SU-DHL-6 (cell line): ENCODE measurements at regions not wholly inside any gene's neighbourhood (a gene's known extent, or its start where the extent isn't known, plus 50 kb on each side); places are given as distances from the start of the nearest gene placed in this dataset.

Source experiments
- H2AFZ ChIP-seq: fragments of 200-600 bp; sonication (generic); 2 replicates; pipeline ENCODE4 v1.6.1; 2014; ENCODE audit warnings: low read depth, mild to moderate bottlenecking, moderate library complexity, mixed read lengths, antibody characterized with exemption, low read length; ENCODE audit not compliant: severe bottlenecking
- H3F3A ChIP-seq: fragments of 200-600 bp; shearing (Covaris generic); 2 replicates; pipeline ENCODE4 v1.6.0; 2016; ENCODE audit warnings: antibody characterized with exemption, mild to moderate bottlenecking; ENCODE audit not compliant: insufficient read depth
- H3K27ac ChIP-seq: fragments of 200-600 bp; sonication (generic); 2 replicates; pipeline ENCODE4 v1.5.1; 2016; ENCODE audit warnings: low read depth, mild to moderate bottlenecking, low read length, moderate library complexity, mixed read lengths
- H3K27me3 ChIP-seq: fragments of 200-600 bp; sonication (generic), shearing (Covaris generic); 2 replicates; pipeline ENCODE4 v1.6.0; 2014; ENCODE audit warnings: mild to moderate bottlenecking, low read length
- H3K36me3 ChIP-seq: fragments of 200-600 bp; sonication (generic); 2 replicates; pipeline ENCODE4 v1.6.1; 2014; ENCODE audit warnings: mild to moderate bottlenecking, low read length, mixed read lengths
- H3K4me2 ChIP-seq: fragments of 300-600, 200-600 bp; shearing (Covaris generic), sonication (generic); 2 replicates; pipeline ENCODE4 v1.6.0; 2014; ENCODE audit warnings: low read length, low read depth, mild to moderate bottlenecking; ENCODE audit not compliant: poor library complexity, severe bottlenecking
- H3K4me3 ChIP-seq: fragments of 200-600 bp; sonication (generic); 2 replicates; pipeline ENCODE4 v1.5.1; 2014; ENCODE audit warnings: antibody characterized with exemption, low read length, mild to moderate bottlenecking, mixed read lengths; ENCODE audit not compliant: insufficient read depth, poor library complexity, severe bottlenecking
- H3K79me2 ChIP-seq: fragments of 200-600 bp; sonication (generic); 2 replicates; pipeline ENCODE4 v1.6.1; 2014; ENCODE audit warnings: mild to moderate bottlenecking, low read length, moderate library complexity; ENCODE audit not compliant: insufficient read depth
- H3K9ac ChIP-seq: fragments of 200-600 bp; sonication (generic); 2 replicates; pipeline ENCODE4 v1.7.0; 2014; ENCODE audit warnings: mild to moderate bottlenecking, low read length
- H3K9me2 ChIP-seq: fragments of 200-600 bp; sonication (generic); replicated peaks from 2 replicates; pipeline ENCODE4 v1.6.1; 2014; ENCODE audit warnings: low read length; ENCODE audit not compliant: insufficient read depth
- H3K9me3 ChIP-seq: fragments of 200-600 bp; sonication (generic); 2 replicates; pipeline ENCODE4 v1.6.1; 2014; ENCODE audit warnings: low read length, mixed read lengths; ENCODE audit not compliant: insufficient read depth
- H4K20me1 ChIP-seq: fragments of 200-600 bp; sonication (generic); 2 replicates; pipeline ENCODE4 v1.6.1; 2014; ENCODE audit warnings: low read depth, mild to moderate bottlenecking, antibody characterized with exemption, low read length, moderate library complexity, mixed read lengths
- EZH2phosphoT487 ChIP-seq: fragments of 200-600 bp; sonication (generic), shearing (Covaris generic); conservative IDR thresholded peaks from 2 replicates; pipeline ENCODE4 v1.6.1; 2018; ENCODE audit warnings: mild to moderate bottlenecking, antibody characterized with exemption, low read length, moderate library complexity, mixed read lengths
- TF ChIP-seq, protein P1 (sequence below): fragments of 200-600 bp; sonication (generic); IDR thresholded peaks from one replicate; pipeline ENCODE4 v1.5.1; 2017; ENCODE audit warnings: antibody characterized with exemption, mild to moderate bottlenecking, low read length, moderate library complexity; ENCODE audit not compliant: insufficient read depth, poor library complexity, severe bottlenecking

DNA sequence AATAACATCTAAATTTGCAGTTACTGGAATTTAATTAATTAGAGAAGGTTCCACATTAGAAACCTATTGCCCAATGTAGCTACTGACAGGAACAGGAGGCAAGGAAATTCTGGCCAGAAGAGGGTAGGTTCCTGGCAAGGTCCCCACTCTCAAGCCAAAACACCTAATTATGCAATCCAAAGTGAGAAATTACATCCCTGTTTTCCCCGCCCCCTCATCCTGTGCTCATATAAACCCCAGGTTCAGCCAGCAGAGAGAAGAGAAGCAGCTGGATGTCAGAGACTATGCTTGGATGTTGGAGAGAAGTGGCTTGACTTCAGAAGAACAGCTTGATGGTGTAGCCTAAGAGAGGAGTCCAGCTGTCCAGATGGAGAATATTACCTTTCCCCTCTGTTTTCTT, 951.3 kb upstream of the PRR20A start:
- Histone ChIP-seq H4K20me1 (no peaks in the 10 kb centered on the region), H3K27ac (no peak overlapping the region), H3F3A (no peaks in the 10 kb centered on the region), H3K79me2 (no peaks in the 10 kb centered on the region), H3K9me2 (0 out of 2 replicates have a peak, but pooled peaks cover under 1% of the 10 kb centered on the region), H3K36me3 (no peaks in the 10 kb centered on the region), H2AFZ (no peak overlapping the region), H3K27me3 (no peaks in the 10 kb centered on the region), H3K4me2 (no peak overlapping the region), H3K4me3 (no peak overlapping the region), H3K9me3 (no peaks in the 10 kb centered on the region), H3K9ac (no peak overlapping the region)
- TF ChIP-seq EZH2phosphoT487 = no peak
- TF ChIP-seq, protein P1, sequence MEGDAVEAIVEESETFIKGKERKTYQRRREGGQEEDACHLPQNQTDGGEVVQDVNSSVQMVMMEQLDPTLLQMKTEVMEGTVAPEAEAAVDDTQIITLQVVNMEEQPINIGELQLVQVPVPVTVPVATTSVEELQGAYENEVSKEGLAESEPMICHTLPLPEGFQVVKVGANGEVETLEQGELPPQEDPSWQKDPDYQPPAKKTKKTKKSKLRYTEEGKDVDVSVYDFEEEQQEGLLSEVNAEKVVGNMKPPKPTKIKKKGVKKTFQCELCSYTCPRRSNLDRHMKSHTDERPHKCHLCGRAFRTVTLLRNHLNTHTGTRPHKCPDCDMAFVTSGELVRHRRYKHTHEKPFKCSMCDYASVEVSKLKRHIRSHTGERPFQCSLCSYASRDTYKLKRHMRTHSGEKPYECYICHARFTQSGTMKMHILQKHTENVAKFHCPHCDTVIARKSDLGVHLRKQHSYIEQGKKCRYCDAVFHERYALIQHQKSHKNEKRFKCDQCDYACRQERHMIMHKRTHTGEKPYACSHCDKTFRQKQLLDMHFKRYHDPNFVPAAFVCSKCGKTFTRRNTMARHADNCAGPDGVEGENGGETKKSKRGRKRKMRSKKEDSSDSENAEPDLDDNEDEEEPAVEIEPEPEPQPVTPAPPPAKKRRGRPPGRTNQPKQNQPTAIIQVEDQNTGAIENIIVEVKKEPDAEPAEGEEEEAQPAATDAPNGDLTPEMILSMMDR = no peak

GRCh38 chr13:56189978-56190377, 950.7 kb upstream of the PRR20A start:
- Histone ChIP-seq H3K4me3 (no peak overlapping the region), H3K9ac (no peak overlapping the region), H3K4me2 (no peak overlapping the region), H2AFZ (no peak overlapping the region), H3K9me3 (no peaks in the 10 kb centered on the region), H3K27ac (no peak overlapping the region), H3F3A (no peaks in the 10 kb centered on the region), H4K20me1 (no peaks in the 10 kb centered on the region), H3K36me3 (no peaks in the 10 kb centered on the region), H3K79me2 (no peaks in the 10 kb centered on the region), H3K9me2 (0 out of 2 replicates have a peak, but pooled peaks cover 5% of the 10 kb centered on the region), H3K27me3 (no peaks in the 10 kb centered on the region)
- no peak for TF ChIP-seq EZH2phosphoT487
- TF ChIP-seq, protein P1 = no peak

- Histone ChIP-seq H3F3A (no peaks in the 10 kb centered on the region), H3K27me3 (no peaks in the 10 kb centered on the region), H3K4me3 (no peak overlapping the region), H3K36me3 (no peaks in the 10 kb centered on the region), H3K9ac (no peak overlapping the region), H3K9me2 (0 out of 2 replicates have a peak, but pooled peaks cover 5% of the 10 kb centered on the region), H3K79me2 (no peaks in the 10 kb centered on the region), H4K20me1 (no peaks in the 10 kb centered on the region), H3K4me2 (no peak overlapping the region), H3K27ac (no peak overlapping the region), H3K9me3 (no peaks in the 10 kb centered on the region), H2AFZ (no peak overlapping the region)
- TF ChIP-seq EZH2phosphoT487 = no peak
- TF ChIP-seq, protein P1 = no peak
Measured at GRCh38 chr13:56198350-56198749, 942.4 kb upstream of the PRR20A start.

DNA sequence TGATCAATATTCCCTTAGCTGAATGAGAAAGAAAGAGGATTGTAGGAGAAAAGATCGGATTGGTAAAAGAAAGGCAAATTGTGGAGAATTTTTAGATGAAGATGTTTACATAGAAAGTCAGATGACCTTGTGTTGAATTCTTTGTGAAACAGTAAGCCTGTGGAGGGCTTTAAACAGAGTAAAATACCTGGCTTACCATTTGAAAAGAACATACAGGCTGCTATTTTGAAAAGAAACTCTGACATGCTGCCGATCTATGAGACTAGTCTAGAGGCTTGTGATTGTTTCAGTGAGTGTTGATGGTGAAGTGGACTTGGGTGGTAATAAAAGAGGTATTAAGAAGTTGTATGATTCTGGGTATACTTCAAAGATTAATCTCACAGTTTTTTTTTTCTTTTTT, 938.9 kb upstream of the PRR20A start:
- Histone ChIP-seq H3K9me3 (no peaks in the 10 kb centered on the region), H3K27me3 (no peaks in the 10 kb centered on the region), H3K79me2 (no peaks in the 10 kb centered on the region), H3K9ac (no peak overlapping the region), H3K4me3 (no peak overlapping the region), H3K36me3 (no peaks in the 10 kb centered on the region), H3K4me2 (no peak overlapping the region), H3F3A (no peaks in the 10 kb centered on the region), H2AFZ (no peak overlapping the region), H3K9me2 (no peaks in the 10 kb centered on the region), H4K20me1 (no peaks in the 10 kb centered on the region), H3K27ac (no peak overlapping the region)
- TF ChIP-seq, protein P1 = no peak
- no peak for TF ChIP-seq EZH2phosphoT487
